HEK293 (cell line): ENCODE measurements at regions not wholly inside any gene's neighbourhood (a gene's known extent, or its start where the extent isn't known, plus 50 kb on each side); places are given as distances from the start of the nearest gene placed in this dataset.

Experiments used
- CTCF ChIP-seq: fragments of 450-650 bp; formaldehyde crosslinking; IDR thresholded peaks from 2 replicates; pipeline ENCODE4 v1.5.1; 2016; ENCODE audit warnings: missing biosample characterization, missing genetic modification characterization
- YY1 ChIP-seq: fragments of 450-650 bp; formaldehyde crosslinking; IDR thresholded peaks from 2 replicates; pipeline ENCODE4 v1.5.1; 2018; ENCODE audit warnings: missing biosample characterization, missing genetic modification characterization
- ZBTB7A ChIP-seq: fragments of 450-650 bp; formaldehyde crosslinking; IDR thresholded peaks from 2 replicates; pipeline ENCODE4 v1.5.1; 2016; ENCODE audit warnings: low read depth, missing biosample characterization, missing genetic modification characterization
- ZNF138 ChIP-seq: fragments of 450-650 bp; formaldehyde crosslinking; IDR thresholded peaks from 2 replicates; pipeline ENCODE4 v1.5.1; 2016; ENCODE audit warnings: missing biosample characterization, missing genetic modification characterization, borderline replicate concordance
- ZNF140 ChIP-seq: fragments of 450-650 bp; formaldehyde crosslinking; IDR thresholded peaks from 2 replicates; pipeline ENCODE4 v1.5.1; 2016; ENCODE audit warnings: missing biosample characterization, missing genetic modification characterization
- ZNF175 ChIP-seq: fragments of 450-650 bp; formaldehyde crosslinking; IDR thresholded peaks from 2 replicates; pipeline ENCODE4 v1.5.1; 2016; ENCODE audit warnings: missing biosample characterization, missing genetic modification characterization
- ZNF335 ChIP-seq: fragments of 450-650 bp; formaldehyde crosslinking; conservative IDR thresholded peaks from 2 replicates; pipeline ENCODE4 v1.5.1; 2016; ENCODE audit warnings: missing biosample characterization, missing genetic modification characterization
- ZNF501 ChIP-seq: fragments of 450-650 bp; formaldehyde crosslinking; IDR thresholded peaks from 2 replicates; pipeline ENCODE4 v1.5.1; 2016; ENCODE audit warnings: missing biosample characterization, missing genetic modification characterization
- ZNF677 ChIP-seq: fragments of 450-650 bp; IDR thresholded peaks from 2 replicates; pipeline ENCODE4 v1.5.0; 2018; ENCODE audit warnings: missing biosample characterization, mild to moderate bottlenecking, missing genetic modification characterization, moderate library complexity
- ZNF701 ChIP-seq: fragments of 450-650 bp; formaldehyde crosslinking; IDR thresholded peaks from 2 replicates; pipeline ENCODE4 v1.5.1; 2016; ENCODE audit warnings: missing biosample characterization, missing genetic modification characterization
- TF ChIP-seq, protein P1 (sequence below): fragments of 450-650 bp; formaldehyde crosslinking; IDR thresholded peaks from 2 replicates; pipeline ENCODE4 v1.5.1; 2016; ENCODE audit warnings: missing biosample characterization, missing genetic modification characterization, borderline replicate concordance
- TF ChIP-seq, protein P2 (sequence below): fragments of 450-650 bp; formaldehyde crosslinking; IDR thresholded peaks from 2 replicates; pipeline ENCODE4 v1.5.1; 2017; ENCODE audit warnings: missing biosample characterization, missing genetic modification characterization
- TF ChIP-seq, protein P3 (sequence below): fragments of 450-650 bp; formaldehyde crosslinking; IDR thresholded peaks from 2 replicates; pipeline ENCODE4 v1.5.1; 2016; ENCODE audit warnings: missing biosample characterization, missing genetic modification characterization
- TF ChIP-seq, protein P4 (sequence below): fragments of 450-650 bp; formaldehyde crosslinking; IDR thresholded peaks from 2 replicates; pipeline ENCODE4 v1.5.1; 2017; ENCODE audit warnings: missing biosample characterization, mild to moderate bottlenecking, missing genetic modification characterization, moderate library complexity

DNA sequence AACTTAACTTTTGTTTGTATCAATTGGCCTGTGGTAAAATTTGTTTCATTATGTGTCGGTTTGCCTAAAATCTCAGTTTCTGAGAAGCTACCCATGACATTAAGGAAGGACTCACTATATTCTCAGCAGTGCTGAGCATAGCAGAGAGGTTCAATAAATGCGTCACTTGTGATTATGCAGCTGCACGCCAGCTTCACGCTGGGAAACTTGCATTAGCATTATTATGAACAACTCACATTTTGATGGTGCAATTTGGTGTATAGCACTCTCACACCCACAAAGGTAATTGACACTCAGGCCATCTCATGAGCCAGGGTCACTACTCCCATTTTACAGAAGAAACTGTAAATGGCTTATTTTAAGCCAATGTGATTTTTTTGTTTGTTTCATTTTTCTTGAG lies 80.6 kb upstream of the SALL1 start:
- TF ChIP-seq ZNF701 (tag by site-specific recombination) (no peak), CTCF (no peak), ZNF175 (tag by site-specific recombination) (no peak), ZNF138 (tag by site-specific recombination) (no peak), ZNF501 (no peak), ZNF140 (tag by site-specific recombination) (no peak), YY1 (no peak), ZBTB7A (tag by site-specific recombination) (no peak), ZNF677 (tag by site-specific recombination) (no peak), ZNF335 (tag by site-specific recombination) (no peak)
- TF ChIP-seq, protein P1, sequence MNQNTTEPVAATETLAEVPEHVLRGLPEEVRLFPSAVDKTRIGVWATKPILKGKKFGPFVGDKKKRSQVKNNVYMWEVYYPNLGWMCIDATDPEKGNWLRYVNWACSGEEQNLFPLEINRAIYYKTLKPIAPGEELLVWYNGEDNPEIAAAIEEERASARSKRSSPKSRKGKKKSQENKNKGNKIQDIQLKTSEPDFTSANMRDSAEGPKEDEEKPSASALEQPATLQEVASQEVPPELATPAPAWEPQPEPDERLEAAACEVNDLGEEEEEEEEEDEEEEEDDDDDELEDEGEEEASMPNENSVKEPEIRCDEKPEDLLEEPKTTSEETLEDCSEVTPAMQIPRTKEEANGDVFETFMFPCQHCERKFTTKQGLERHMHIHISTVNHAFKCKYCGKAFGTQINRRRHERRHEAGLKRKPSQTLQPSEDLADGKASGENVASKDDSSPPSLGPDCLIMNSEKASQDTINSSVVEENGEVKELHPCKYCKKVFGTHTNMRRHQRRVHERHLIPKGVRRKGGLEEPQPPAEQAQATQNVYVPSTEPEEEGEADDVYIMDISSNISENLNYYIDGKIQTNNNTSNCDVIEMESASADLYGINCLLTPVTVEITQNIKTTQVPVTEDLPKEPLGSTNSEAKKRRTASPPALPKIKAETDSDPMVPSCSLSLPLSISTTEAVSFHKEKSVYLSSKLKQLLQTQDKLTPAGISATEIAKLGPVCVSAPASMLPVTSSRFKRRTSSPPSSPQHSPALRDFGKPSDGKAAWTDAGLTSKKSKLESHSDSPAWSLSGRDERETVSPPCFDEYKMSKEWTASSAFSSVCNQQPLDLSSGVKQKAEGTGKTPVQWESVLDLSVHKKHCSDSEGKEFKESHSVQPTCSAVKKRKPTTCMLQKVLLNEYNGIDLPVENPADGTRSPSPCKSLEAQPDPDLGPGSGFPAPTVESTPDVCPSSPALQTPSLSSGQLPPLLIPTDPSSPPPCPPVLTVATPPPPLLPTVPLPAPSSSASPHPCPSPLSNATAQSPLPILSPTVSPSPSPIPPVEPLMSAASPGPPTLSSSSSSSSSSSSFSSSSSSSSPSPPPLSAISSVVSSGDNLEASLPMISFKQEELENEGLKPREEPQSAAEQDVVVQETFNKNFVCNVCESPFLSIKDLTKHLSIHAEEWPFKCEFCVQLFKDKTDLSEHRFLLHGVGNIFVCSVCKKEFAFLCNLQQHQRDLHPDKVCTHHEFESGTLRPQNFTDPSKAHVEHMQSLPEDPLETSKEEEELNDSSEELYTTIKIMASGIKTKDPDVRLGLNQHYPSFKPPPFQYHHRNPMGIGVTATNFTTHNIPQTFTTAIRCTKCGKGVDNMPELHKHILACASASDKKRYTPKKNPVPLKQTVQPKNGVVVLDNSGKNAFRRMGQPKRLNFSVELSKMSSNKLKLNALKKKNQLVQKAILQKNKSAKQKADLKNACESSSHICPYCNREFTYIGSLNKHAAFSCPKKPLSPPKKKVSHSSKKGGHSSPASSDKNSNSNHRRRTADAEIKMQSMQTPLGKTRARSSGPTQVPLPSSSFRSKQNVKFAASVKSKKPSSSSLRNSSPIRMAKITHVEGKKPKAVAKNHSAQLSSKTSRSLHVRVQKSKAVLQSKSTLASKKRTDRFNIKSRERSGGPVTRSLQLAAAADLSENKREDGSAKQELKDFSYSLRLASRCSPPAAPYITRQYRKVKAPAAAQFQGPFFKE (tag by site-specific recombination) = no peak
- TF ChIP-seq, protein P2, sequence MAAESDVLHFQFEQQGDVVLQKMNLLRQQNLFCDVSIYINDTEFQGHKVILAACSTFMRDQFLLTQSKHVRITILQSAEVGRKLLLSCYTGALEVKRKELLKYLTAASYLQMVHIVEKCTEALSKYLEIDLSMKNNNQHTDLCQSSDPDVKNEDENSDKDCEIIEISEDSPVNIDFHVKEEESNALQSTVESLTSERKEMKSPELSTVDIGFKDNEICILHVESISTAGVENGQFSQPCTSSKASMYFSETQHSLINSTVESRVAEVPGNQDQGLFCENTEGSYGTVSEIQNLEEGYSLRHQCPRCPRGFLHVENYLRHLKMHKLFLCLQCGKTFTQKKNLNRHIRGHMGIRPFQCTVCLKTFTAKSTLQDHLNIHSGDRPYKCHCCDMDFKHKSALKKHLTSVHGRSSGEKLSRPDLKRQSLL (tag by site-specific recombination) = no peak
- TF ChIP-seq, protein P3, sequence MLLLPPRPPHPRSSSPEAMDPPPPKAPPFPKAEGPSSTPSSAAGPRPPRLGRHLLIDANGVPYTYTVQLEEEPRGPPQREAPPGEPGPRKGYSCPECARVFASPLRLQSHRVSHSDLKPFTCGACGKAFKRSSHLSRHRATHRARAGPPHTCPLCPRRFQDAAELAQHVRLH = no peak
- TF ChIP-seq, protein P4, sequence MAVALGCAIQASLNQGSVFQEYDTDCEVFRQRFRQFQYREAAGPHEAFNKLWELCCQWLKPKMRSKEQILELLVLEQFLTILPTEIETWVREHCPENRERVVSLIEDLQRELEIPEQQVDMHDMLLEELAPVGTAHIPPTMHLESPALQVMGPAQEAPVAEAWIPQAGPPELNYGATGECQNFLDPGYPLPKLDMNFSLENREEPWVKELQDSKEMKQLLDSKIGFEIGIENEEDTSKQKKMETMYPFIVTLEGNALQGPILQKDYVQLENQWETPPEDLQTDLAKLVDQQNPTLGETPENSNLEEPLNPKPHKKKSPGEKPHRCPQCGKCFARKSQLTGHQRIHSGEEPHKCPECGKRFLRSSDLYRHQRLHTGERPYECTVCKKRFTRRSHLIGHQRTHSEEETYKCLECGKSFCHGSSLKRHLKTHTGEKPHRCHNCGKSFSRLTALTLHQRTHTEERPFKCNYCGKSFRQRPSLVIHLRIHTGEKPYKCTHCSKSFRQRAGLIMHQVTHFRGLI (tag by site-specific recombination) = no peak
